HepG2 (cell line): ENCODE measurements at regions not wholly inside any gene's neighbourhood (a gene's known extent, or its start where the extent isn't known, plus 50 kb on each side); places are given as distances from the start of the nearest gene placed in this dataset.

Source experiments
- CAMTA2 ChIP-seq: sonication (generic); formaldehyde crosslinking; IDR thresholded peaks from 2 replicates; pipeline ENCODE4 v1.4.0; 2020; ENCODE audit warnings: mild to moderate bottlenecking, missing genetic modification reagents, borderline replicate concordance
- HDAC1 ChIP-seq: sonication (generic); formaldehyde crosslinking; IDR thresholded peaks from 2 replicates; pipeline ENCODE4 v1.5.1; 2020; ENCODE audit warnings: mild to moderate bottlenecking, missing genetic modification reagents
- ISX ChIP-seq: sonication (generic); formaldehyde crosslinking; conservative IDR thresholded peaks from 2 replicates; pipeline ENCODE4 v1.5.0; 2020; ENCODE audit warnings: missing genetic modification reagents
- TF ChIP-seq, protein P1 (sequence below): sonication (generic); formaldehyde crosslinking; IDR thresholded peaks from 2 replicates; pipeline ENCODE4 v1.4.0; 2020; ENCODE audit warnings: missing genetic modification reagents, mild to moderate bottlenecking, borderline replicate concordance
- TF ChIP-seq, protein P2 (sequence below): sonication (generic); formaldehyde crosslinking; IDR thresholded peaks from 2 replicates; pipeline ENCODE4 v1.4.0; 2020; ENCODE audit warnings: mild to moderate bottlenecking, missing genetic modification reagents
- TF ChIP-seq, protein P3 (sequence below): IDR thresholded peaks from 2 replicates; pipeline ENCODE4 v1.6.1; 2016; ENCODE audit warnings: missing compliant biosample characterization, missing genetic modification reagents, borderline replicate concordance
- TF ChIP-seq, protein P4 (sequence below): sonication (generic); formaldehyde crosslinking; IDR thresholded peaks from 2 replicates; pipeline ENCODE4 v1.8.0; 2022; ENCODE audit warnings: missing genetic modification reagents, mild to moderate bottlenecking, moderate library complexity, borderline replicate concordance
- TF ChIP-seq, protein P5 (sequence below): sonication (generic); formaldehyde crosslinking; IDR thresholded peaks from 2 replicates; pipeline ENCODE4 v1.4.0; 2020; ENCODE audit warnings: low read depth, mild to moderate bottlenecking, missing genetic modification reagents

DNA sequence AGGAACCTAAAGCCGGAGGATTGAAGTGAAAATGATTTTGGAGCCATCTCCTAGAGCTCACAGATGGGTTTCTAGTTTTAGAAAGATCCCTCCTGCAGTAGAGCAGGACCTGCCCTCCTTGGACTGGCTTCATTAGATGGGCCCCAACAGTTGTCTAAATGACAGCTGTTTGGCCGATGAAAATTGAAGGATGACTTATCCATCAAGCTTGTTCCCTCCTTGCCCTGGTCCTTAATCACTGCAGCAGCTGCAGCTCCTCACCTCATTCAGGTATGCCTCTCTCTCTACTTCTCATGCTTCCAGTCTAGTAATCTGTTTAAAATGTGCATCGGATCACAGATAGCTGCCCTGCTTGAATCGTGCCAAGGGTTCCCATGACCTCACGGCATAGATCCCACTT, 677.6 kb downstream of the BCL11A start (continued):
- TF ChIP-seq, protein P1, sequence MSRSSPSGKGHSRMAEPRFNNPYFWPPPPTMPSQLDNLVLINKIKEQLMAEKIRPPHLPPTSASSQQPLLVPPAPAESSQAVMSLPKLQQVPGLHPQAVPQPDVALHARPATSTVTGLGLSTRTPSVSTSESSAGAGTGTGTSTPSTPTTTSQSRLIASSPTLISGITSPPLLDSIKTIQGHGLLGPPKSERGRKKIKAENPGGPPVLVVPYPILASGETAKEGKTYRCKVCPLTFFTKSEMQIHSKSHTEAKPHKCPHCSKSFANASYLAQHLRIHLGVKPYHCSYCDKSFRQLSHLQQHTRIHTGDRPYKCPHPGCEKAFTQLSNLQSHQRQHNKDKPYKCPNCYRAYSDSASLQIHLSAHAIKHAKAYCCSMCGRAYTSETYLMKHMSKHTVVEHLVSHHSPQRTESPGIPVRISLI (CRISPR knock-in tag), result no peak
- TF ChIP-seq, protein P2, sequence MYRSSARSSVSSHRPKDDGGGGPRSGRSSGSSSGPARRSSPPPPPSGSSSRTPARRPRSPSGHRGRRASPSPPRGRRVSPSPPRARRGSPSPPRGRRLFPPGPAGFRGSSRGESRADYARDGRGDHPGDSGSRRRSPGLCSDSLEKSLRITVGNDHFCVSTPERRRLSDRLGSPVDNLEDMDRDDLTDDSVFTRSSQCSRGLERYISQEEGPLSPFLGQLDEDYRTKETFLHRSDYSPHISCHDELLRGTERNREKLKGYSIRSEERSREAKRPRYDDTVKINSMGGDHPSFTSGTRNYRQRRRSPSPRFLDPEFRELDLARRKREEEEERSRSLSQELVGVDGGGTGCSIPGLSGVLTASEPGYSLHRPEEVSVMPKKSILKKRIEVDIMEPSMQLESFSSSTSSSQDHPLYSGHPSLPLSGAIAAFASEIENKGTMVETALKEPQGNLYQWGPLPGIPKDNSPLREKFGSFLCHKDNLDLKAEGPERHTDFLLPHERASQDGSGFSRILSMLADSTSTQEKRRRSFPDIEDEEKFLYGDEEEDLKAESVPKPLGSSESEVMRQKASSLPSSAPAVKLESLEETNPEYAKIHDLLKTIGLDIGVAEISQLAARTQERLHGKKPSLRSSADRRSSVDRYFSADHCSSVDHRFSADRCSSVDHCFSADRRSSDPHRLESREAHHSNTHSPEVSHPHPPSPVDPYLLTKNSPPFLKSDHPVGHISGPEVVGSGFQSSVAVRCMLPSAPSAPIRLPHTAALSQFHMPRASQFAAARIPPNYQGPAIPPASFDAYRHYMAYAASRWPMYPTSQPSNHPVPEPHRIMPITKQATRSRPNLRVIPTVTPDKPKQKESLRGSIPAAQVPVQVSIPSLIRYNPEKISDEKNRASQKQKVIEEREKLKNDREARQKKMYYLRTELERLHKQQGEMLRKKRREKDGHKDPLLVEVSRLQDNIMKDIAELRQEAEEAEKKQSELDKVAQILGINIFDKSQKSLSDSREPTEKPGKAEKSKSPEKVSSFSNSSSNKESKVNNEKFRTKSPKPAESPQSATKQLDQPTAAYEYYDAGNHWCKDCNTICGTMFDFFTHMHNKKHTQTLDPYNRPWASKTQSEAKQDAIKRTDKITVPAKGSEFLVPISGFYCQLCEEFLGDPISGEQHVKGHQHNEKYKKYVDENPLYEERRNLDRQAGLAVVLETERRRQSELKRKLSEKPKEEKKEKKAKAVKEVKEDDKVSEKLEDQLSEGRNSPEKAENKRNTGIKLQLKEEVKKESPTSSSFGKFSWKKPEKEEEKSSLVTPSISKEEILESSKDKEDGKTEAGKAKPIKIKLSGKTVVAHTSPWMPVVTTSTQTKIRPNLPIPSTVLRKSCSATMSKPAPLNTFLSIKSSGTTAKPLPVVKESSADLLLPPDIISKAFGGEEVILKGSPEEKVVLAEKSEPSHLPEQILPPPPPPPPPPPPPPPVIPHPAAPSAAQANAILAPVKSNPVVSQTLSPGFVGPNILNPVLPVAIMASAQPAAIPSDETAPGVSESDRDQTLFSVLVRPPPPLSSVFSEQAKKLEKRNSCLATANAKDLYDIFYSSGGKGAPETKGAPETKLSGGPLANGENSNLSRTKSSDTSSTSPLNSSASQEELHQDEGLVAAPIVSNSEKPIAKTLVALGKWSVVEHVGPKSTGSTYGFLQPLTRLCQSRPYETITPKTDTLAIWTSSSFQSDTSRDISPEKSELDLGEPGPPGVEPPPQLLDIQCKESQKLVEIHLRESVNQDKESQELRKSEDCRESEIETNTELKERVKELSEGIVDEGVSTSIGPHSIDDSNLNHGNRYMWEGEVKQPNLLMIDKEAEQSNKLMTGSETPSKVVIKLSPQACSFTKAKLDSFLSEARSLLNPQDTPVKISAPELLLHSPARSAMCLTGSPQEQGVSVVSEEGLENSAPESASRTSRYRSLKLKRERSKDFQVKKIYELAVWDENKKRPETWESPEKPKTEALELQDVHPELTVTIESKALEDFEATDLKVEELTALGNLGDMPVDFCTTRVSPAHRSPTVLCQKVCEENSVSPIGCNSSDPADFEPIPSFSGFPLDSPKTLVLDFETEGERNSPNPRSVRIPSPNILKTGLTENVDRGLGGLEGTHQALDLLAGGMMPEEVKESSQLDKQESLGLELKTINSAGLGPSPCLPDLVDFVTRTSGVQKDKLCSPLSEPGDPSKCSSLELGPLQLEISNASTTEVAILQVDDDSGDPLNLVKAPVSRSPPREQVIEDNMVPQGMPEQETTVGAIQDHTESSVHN (CRISPR knock-in tag), result no peak
- TF ChIP-seq HDAC1, result no peak
- no peak for TF ChIP-seq ISX (CRISPR knock-in tag)
- TF ChIP-seq, protein P3, sequence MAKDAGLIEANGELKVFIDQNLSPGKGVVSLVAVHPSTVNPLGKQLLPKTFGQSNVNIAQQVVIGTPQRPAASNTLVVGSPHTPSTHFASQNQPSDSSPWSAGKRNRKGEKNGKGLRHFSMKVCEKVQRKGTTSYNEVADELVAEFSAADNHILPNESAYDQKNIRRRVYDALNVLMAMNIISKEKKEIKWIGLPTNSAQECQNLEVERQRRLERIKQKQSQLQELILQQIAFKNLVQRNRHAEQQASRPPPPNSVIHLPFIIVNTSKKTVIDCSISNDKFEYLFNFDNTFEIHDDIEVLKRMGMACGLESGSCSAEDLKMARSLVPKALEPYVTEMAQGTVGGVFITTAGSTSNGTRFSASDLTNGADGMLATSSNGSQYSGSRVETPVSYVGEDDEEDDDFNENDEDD, result no peak
- TF ChIP-seq, protein P4, sequence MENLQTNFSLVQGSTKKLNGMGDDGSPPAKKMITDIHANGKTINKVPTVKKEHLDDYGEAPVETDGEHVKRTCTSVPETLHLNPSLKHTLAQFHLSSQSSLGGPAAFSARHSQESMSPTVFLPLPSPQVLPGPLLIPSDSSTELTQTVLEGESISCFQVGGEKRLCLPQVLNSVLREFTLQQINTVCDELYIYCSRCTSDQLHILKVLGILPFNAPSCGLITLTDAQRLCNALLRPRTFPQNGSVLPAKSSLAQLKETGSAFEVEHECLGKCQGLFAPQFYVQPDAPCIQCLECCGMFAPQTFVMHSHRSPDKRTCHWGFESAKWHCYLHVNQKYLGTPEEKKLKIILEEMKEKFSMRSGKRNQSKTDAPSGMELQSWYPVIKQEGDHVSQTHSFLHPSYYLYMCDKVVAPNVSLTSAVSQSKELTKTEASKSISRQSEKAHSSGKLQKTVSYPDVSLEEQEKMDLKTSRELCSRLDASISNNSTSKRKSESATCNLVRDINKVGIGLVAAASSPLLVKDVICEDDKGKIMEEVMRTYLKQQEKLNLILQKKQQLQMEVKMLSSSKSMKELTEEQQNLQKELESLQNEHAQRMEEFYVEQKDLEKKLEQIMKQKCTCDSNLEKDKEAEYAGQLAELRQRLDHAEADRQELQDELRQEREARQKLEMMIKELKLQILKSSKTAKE, result no peak
- no peak for TF ChIP-seq CAMTA2 (CRISPR knock-in tag)
- TF ChIP-seq, protein P5, sequence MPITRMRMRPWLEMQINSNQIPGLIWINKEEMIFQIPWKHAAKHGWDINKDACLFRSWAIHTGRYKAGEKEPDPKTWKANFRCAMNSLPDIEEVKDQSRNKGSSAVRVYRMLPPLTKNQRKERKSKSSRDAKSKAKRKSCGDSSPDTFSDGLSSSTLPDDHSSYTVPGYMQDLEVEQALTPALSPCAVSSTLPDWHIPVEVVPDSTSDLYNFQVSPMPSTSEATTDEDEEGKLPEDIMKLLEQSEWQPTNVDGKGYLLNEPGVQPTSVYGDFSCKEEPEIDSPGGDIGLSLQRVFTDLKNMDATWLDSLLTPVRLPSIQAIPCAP (CRISPR knock-in tag), result no peak
